AG04450 (cell line): ENCODE measurements at regions not wholly inside any gene's neighbourhood (a gene's known extent, or its start where the extent isn't known, plus 50 kb on each side); places are given as distances from the start of the nearest gene placed in this dataset.

ENCODE experiments used
- CTCF ChIA-PET: fragments of 300-600, 350-600 bp; formaldehyde crosslinking; extraction: SDS; loops from one replicate; lab custom pipeline; 2022; ENCODE audit warnings: antibody characterized with exemption, inconsistent platforms; lab: Charles Lee
- POLR2A ChIA-PET: fragments of 350-600 bp; formaldehyde crosslinking; extraction: SDS; loops from one replicate; lab custom pipeline; 2021; ENCODE audit warnings: antibody characterized with exemption, inconsistent platforms; lab: Yijun Ruan, JAX
- DNase-seq: peaks from one replicate; pipeline ENCODE4 v3.0.0-alpha.2; 2011; ENCODE audit warnings: low read depth, low spot score
- H3K27ac ChIP-seq: one replicate; pipeline ENCODE4 v1.5.1; 2012; ENCODE audit warnings: low read depth, low read length, control low read depth
- H3K27me3 ChIP-seq: one replicate; pipeline ENCODE4 v1.6.0; 2012; ENCODE audit warnings: low read length; ENCODE audit not compliant: control insufficient read depth, insufficient read depth
- H3K4me3 ChIP-seq: 2 replicates; pipeline ENCODE4 v1.5.1; 2011; ENCODE audit warnings: mild to moderate bottlenecking, low read depth, low read length, control low read depth
- H3K9me3 ChIP-seq: 2 replicates; pipeline ENCODE4 v1.5.1; 2012; ENCODE audit warnings: low read length; ENCODE audit not compliant: control insufficient read depth, insufficient read depth
- TF ChIP-seq, protein P1 (sequence below): IDR thresholded peaks from 2 replicates; pipeline ENCODE4 v1.5.1; 2011; ENCODE audit warnings: low read depth, low read length, control low read depth, inconsistent platforms

- TF ChIP-seq, protein P1, sequence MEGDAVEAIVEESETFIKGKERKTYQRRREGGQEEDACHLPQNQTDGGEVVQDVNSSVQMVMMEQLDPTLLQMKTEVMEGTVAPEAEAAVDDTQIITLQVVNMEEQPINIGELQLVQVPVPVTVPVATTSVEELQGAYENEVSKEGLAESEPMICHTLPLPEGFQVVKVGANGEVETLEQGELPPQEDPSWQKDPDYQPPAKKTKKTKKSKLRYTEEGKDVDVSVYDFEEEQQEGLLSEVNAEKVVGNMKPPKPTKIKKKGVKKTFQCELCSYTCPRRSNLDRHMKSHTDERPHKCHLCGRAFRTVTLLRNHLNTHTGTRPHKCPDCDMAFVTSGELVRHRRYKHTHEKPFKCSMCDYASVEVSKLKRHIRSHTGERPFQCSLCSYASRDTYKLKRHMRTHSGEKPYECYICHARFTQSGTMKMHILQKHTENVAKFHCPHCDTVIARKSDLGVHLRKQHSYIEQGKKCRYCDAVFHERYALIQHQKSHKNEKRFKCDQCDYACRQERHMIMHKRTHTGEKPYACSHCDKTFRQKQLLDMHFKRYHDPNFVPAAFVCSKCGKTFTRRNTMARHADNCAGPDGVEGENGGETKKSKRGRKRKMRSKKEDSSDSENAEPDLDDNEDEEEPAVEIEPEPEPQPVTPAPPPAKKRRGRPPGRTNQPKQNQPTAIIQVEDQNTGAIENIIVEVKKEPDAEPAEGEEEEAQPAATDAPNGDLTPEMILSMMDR: no peak
- CTCF ChIA-PET: no interaction called here
Observed at GRCh38 chr2:144924827-144925226, 404.9 kb upstream of the ZEB2 start.

DNA sequence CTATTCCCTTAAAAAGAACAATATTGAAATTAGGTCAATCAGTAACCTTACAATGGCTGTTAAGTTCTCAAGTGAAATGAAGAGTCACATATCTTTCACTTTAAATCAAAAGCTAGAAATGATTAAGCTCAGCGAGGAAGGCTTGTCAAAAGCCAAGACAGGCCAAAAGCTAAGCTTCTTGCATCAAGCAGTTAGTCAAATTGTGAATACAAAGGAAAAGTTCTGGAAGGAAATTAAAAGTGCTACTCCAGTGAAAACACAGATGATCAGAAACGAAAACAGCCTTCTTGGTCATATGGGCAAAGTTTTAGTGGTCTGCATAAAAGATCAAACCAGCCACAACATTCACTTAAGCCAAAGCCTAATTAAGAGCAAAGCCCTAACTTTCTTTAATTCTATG is 402.6 kb upstream of the ZEB2 start:
- POLR2A ChIA-PET: no interaction called here
- Histone ChIP-seq H3K27ac (no peak overlapping the region), H3K27me3 (no peaks in the 10 kb centered on the region), H3K4me3 (no peak overlapping the region), H3K9me3 (no peaks in the 10 kb centered on the region)
- TF ChIP-seq, protein P1: no peak
- no peak for DNase-seq
- CTCF ChIA-PET: no interaction called here

More at GRCh38 chr2:144924827-144925226, 404.9 kb upstream of the ZEB2 start:
- POLR2A ChIA-PET: no interaction called here
- Histone ChIP-seq H3K9me3 (no peaks in the 10 kb centered on the region), H3K27ac (no peak overlapping the region), H3K27me3 (no peaks in the 10 kb centered on the region), H3K4me3 (no peak overlapping the region)
- no peak for DNase-seq

DNA sequence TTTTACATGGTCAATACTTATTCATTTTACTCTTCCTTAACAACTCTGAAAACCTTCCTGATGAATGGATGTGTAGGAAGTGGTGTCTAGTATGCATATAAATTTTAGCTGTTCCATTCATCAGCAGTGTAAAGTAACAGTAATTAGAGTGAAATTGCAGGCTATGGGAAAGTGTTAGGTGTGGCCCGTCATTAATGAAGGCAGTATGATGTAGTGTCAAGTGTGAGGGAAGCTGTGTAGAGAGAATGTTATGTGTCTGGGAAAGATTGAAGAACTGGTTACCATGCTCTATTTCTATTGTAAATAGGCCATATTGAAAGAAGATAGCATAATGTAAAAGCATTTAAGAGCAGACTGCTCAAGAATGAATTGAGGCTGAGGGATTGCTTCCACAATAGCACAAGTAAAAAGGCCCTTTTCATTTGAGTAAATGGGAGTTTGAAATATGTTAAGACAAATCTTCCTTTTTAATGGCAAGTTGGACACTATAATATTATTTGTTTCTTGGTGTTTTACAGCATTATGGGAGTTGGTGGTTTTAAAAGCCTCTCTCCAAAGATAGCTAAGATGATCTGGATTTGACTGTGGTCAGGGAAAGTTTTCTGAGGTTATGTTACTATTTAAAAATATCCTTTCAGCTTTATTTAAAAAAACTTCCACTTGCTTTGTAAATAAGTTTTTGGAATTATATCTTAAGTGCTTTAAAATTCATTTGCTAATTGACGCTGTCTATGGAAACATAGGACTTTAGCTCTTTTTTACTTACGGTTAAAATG is 401.0 kb upstream of the ZEB2 start:
- Histone ChIP-seq H3K4me3 (no peak overlapping the region), H3K9me3 (no peaks in the 10 kb centered on the region), H3K27me3 (no peaks in the 10 kb centered on the region), H3K27ac (no peak overlapping the region)
- no peak for DNase-seq
- POLR2A ChIA-PET: no interaction called here
- CTCF ChIA-PET: interaction anchor here (0.5 kb wide), 1 partner anchor 605 kb away, joined by 3 read pairs; no protein-coding TSS in a partner anchor
- TF ChIP-seq, protein P1: no peak

DNA sequence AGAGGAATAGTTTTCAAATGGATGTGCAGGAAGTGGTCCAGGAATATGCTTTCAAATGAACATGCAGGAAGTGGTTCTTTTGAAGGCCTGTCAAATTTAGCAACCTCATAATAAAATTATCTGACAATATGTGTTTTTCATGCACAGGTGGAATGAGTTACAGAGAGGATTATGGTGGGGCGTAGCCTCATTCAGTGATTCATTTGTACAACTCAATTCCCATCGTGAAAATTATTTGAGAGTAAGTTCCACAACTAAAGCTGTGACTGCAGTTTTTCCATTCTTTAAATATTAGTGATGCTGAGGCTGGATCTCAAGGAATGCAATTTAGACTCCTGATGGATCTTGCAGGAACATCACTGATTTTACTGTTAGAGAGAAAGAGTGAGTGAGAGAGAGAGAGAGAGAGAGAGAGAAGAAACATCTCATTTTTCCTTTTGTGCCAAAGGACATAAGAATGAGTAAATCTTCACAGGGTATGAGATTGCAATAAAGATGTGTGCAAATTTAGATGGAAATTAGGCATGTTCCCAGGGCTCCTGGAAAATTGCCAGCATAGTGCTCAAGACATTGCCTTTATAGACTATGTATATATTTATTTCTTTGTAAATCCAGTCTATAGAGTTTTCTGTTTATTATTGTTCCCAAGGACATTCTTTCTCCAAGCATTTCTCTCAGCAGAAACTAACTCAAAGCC is 394.9 kb upstream of the ZEB2 start:
- no peak overlapping the region for H3K27ac ChIP-seq
- POLR2A ChIA-PET: no interaction called here
- H3K9me3 ChIP-seq: no peaks in the 10 kb centered on the region
- H3K4me3 ChIP-seq: no peak overlapping the region
- TF ChIP-seq, protein P1: no peak
- CTCF ChIA-PET: no interaction called here
- no peak for DNase-seq
- no peaks in the 10 kb centered on the region for H3K27me3 ChIP-seq

DNA sequence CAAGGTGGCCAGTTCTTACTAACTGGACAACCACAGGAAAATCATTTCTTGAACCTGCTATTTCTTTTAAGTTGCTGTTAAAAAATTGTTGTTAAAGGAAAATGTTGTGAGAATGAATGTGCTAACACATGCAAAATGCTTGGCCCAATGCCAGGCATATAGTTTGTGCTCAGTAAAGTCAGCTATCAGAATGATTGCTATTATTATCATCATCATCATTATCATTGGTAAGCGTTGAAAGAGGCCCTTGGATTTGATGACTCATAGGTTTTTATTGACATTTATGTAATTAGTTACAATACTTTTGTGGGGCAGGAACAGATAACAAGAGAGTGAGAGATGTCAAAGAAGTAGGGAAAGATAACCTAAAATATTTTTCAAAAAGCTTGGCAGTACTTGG is 394.2 kb upstream of the ZEB2 start:
- H3K27me3 ChIP-seq: no peaks in the 10 kb centered on the region
- POLR2A ChIA-PET: no interaction called here
- no peak overlapping the region for H3K4me3 ChIP-seq
- CTCF ChIA-PET: no interaction called here
- H3K9me3 ChIP-seq: no peaks in the 10 kb centered on the region
- no peak overlapping the region for H3K27ac ChIP-seq
- no peak for DNase-seq
- TF ChIP-seq, protein P1: no peak
